ENCODE measurements at regions not wholly inside any gene's neighbourhood (a gene's known extent, or its start where the extent isn't known, plus 50 kb on each side); places are given as distances from the start of the nearest gene placed in this dataset.

GRCh38 chr5:44489759-44490158, 100.5 kb upstream of the FGF10 start:
- Histone ChIP-seq H3K23ac (ENCODE audit: low read depth, low read length) (no peak overlapping the region), H3K4me3 (ENCODE audit: insufficient read depth, low read depth, low read length) (no peak overlapping the region), H3K9me1 (ENCODE audit: insufficient read depth, low read length) (no peaks in the 10 kb centered on the region), H4K91ac (ENCODE audit: insufficient read depth, low read depth, low read length) (no peak overlapping the region), H3K14ac (replicated peaks; ENCODE audit: low read depth, low read length) (no peak overlapping the region), H3K4me2 (ENCODE audit: low read depth, low read length) (no peak overlapping the region), H3K36me3 (ENCODE audit: control insufficient read depth, insufficient read depth, low read length) (no peaks in the 10 kb centered on the region), H4K20me1 (ENCODE audit: insufficient read depth, low read length) (no peaks in the 10 kb centered on the region), H3K9me3 (ENCODE audit: control insufficient read depth, insufficient read depth, low read length) (no peaks in the 10 kb centered on the region), H2BK15ac (ENCODE audit: low read depth, low read length) (no peak overlapping the region), H3K9ac (ENCODE audit: low read depth, low read length) (no peak overlapping the region), H3K56ac (ENCODE audit: extremely low read depth, insufficient read depth, low read length) (no peak overlapping the region), H2BK20ac (ENCODE audit: low read depth, low read length) (no peak overlapping the region), H4K8ac (ENCODE audit: low read depth in 2 of 2, low read length in 2 of 2) (no peak overlapping the region), H3K79me1 (ENCODE audit: low read depth in 1 of 2, low read length in 2 of 2) (no peaks in the 10 kb centered on the region), H2AK5ac (ENCODE audit: low read depth, low read length) (no peak overlapping the region), H3K18ac (ENCODE audit: low read depth, low read length) (no peak overlapping the region), H4K5ac (ENCODE audit: low read depth, low read length) (no peak overlapping the region), H3K27me3 (ENCODE audit: control insufficient read depth, insufficient read depth, low read length) (no peaks in the 10 kb centered on the region), H2BK120ac (ENCODE audit: low read depth, low read length) (no peak overlapping the region), H3K4ac (ENCODE audit: low read depth, low read length) (no peak overlapping the region), H3K27ac (ENCODE audit: insufficient read depth, low read length) (no peak overlapping the region), H3K4me1 (ENCODE audit: control insufficient read depth, insufficient read depth, low read length) (no peaks in the 10 kb centered on the region), H2AK9ac (replicated peaks; ENCODE audit: low read depth, low read length, poor library complexity) (no peak overlapping the region), H2BK5ac (ENCODE audit: low read depth, low read length, poor library complexity, severe bottlenecking) (no peak overlapping the region), H2AFZ (replicated peaks; ENCODE audit: low read length, poor library complexity) (no peak overlapping the region)
- dilution Hi-C loops (cut with HindIII; ENCODE audit: low sequenced_read_pairs, unreplicated experiment) (no loop called here), intact Hi-C loops (cut with micrococcal nuclease) (no loop called here), in situ Hi-C loops (cut with MboI; ENCODE audit: low sequenced_read_pairs) (no loop called here)
- TF ChIP-seq RAD21 (IDR thresholded peaks at IDR 0.05; ENCODE audit: low read length) (no peak), MXI1 (IDR thresholded peaks at IDR 0.05; ENCODE audit: borderline replicate concordance, low read depth, low read length) (no peak), CHD1 (IDR thresholded peaks at IDR 0.05; ENCODE audit: low read depth, low read length) (no peak), CTCF (conservative IDR thresholded peaks at IDR 0.05; ENCODE audit: low read depth, low read length) (no peak), RFX5 (IDR thresholded peaks at IDR 0.05; ENCODE audit: low read depth, low read length) (no peak), BHLHE40 (IDR thresholded peaks at IDR 0.05; ENCODE audit: low read depth, low read length) (no peak), SMC3 (IDR thresholded peaks at IDR 0.05; ENCODE audit: low read depth, low read length) (no peak), MAFK (IDR thresholded peaks at IDR 0.05; ENCODE audit: low read depth, low read length) (no peak), POLR2A (IDR thresholded peaks at IDR 0.05; ENCODE audit: low read depth, low read length) (no peak), NFE2L2 (IDR thresholded peaks at IDR 0.05; ENCODE audit: low read depth, low read length) (no peak), RCOR1 (IDR thresholded peaks at IDR 0.05; ENCODE audit: insufficient replicate concordance, low read length) (no peak), ELK1 (IDR thresholded peaks at IDR 0.05; ENCODE audit: borderline replicate concordance, low read depth, low read length) (no peak), MAZ (IDR thresholded peaks at IDR 0.05; ENCODE audit: borderline replicate concordance, low read depth, low read length) (no peak), CEBPB (IDR thresholded peaks at IDR 0.05; ENCODE audit: low read depth, low read length) (no peak), FOS (IDR thresholded peaks at IDR 0.05; ENCODE audit: low read depth, low read length) (no peak), USF2 (IDR thresholded peaks at IDR 0.05; ENCODE audit: low read depth, low read length) (no peak)
- CTCF ChIA-PET, result interaction anchor here (0.8 kb wide), 1 partner anchor 1765 kb away, joined by 4 read pairs; no protein-coding TSS in a partner anchor
- whole genome bisulfite sequencing, 2 experiments (ENCODE audit: extremely low coverage in 2 of 2, insufficient read length in 1 of 2), result no CpG with 5 or more reads among the region's 1 CpG
- no TSS peak for BruUV-seq (replicated peaks)
- POLR2A ChIA-PET (ENCODE audit: unreplicated experiment), result no interaction called here
- ATAC-seq (ENCODE audit: low read depth) (no peak), DNase-seq (no peak)

All from IMR-90 (cell line).